GM18861 (cell line): ENCODE measurements at regions not wholly inside any gene's neighbourhood (a gene's known extent, or its start where the extent isn't known, plus 50 kb on each side); places are given as distances from the start of the nearest gene placed in this dataset.
A peak's percentile ranks its signal among the peaks of the same experiment; 100 is the strongest.
"Not testable (repeated sequence)": the region's sequence is repeated elsewhere in the genome, so short reads cannot be mapped to it uniquely, and the experiment has no call there.

Experiments
- ATAC-seq: cut with Tn5 transposase; IDR thresholded peaks from one replicate; pipeline ENCODE4 v1.9.1; 2021; ENCODE audit not compliant: unreplicated experiment

DNA sequence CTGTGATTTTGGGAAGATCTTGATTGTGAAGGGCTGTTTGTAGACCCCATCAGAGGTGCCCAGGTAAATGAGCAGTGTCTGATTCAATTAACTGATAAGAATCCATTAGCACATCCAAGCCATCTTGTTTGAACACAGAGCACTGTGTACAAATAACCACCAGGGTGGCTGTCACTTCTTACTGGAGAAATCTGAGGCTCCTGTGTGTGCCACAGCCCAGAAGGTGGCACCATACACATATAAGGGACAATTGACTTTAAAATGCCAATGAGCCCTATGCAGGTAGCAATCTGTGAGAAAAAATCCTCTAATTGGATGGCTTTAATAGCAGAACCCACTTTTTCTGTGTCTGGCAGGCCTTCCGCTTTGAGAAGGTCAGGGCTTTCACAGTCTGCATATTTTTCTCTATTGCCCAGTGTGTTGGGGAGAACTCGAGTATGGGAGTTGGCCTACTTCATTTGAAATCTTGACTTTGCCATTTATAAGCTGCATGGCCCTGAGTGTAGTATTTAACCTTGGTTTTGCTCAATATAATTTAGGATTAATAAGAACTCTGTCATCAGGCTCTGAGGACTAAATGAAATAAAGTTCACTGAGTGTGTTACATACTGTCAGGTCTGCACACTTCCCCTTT lies 517.4 kb downstream of the CCSER2 start:
- peak; percentile 67 for ATAC-seq

DNA sequence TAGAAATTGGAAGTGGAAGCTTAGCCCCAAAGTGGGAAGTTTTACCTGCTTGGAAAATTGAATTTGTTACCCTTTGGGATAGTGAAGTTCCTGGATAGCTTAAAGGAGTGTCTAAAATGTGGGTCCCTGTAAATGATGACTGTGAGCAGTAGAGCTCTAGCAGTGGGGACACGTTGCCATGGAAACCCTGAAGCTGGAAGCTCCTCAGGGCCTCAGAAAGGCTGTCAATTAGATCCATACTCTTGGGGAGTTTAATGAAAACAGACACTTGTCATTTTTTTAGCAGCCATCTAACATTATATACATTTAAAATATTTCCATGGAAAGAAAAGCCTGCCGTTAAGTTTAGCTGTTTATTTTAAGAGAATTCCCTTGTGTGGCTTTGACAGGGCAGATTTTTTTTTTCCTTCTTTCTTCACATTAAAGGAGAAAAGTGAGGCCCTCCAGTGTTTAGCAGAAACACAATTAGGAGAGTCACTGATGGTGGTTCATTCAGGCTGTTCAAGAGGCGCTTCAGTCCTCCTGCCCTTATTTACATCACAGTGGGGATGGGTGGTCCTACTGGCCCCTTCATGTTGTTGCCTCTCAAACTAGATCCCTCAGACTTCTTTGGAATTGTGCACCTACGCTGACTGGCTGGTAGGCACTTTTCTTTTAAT lies 518.4 kb downstream of the CCSER2 start:
- no peak for ATAC-seq

DNA sequence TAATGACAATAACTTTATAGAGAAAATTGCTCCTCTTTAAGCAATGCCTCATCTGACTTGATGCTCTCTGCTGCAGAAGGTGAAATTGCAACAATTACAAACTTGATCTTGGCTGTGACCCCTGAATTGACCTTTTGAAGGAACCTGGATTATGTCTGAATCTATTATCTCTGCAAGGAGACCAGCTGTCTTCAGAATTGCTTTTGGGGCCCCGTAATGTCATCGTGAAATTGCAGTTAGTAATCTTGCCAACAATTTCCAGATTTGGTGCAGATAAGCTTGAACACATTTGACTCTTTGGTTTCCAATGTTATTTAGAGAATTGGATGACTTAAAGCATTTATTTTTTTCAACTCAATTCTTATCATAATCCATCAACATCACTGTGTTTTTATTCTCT lies 520.6 kb downstream of the CCSER2 start:
- no peak for ATAC-seq

- no peak for ATAC-seq
These were observed 522.4 kb downstream of the CCSER2 start for GRCh38 chr10:84850826-84851225.

DNA sequence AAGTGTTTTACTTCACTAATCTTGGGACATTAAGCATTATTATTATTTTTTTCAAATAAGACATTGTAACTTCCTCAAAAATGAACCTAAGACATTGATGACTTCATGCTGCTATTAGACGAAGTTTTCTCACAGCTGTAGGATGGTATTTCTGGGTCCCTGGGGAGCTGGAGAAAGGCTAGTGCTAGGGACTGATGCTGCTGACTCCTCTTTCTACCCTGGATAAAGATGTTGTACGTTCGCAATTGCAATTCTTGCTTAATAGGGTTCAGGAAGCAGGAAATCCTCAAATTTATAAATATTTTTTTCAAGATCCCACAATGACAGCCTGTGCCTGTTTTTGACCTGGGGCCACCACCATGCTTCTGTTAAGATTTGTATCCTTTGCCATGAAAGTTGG lies 526.0 kb downstream of the CCSER2 start:
- ATAC-seq: no peak

DNA sequence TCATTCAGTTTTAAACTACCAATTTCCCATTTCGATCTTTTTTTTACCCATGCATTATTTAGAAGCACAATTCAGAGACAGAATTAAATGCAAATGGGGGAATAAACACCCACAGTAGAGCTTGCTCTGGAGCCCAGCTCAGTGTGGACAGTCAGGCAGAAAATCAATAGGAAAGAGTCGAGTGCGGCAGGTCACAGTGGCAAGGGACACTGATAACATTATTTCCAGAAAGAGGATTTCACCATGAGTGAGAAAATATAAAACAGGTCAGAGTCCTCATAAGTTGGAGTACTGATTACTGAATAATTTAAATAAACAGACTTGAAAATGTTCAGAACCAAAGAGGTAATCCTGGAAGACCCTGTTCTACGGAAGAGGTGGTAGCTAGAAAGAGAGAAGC lies 532.5 kb downstream of the CCSER2 start:
- ATAC-seq: no peak

GRCh38 chr10:84862551-84862950 lies 534.2 kb downstream of the CCSER2 start:
- no peak for ATAC-seq

DNA sequence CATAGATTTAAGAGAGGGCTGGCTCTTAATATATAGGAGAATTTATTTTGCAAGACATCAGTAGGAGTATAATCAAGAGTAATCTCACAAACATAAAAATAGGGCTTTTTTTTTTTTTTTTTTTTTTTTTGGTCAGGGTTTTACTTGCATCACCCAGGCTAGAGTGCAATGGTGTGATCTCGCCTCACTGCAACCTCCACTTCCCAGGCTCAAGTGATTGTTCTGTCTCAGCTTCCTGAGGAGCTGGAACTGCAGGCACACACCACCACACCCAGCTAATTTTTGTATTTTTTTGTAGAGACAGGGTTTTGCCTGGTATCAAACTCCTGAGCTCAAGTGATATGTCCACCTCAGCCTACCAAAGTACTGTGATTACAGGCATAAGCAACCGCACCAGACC lies 535.3 kb downstream of the CCSER2 start:
- no peak for ATAC-seq

DNA sequence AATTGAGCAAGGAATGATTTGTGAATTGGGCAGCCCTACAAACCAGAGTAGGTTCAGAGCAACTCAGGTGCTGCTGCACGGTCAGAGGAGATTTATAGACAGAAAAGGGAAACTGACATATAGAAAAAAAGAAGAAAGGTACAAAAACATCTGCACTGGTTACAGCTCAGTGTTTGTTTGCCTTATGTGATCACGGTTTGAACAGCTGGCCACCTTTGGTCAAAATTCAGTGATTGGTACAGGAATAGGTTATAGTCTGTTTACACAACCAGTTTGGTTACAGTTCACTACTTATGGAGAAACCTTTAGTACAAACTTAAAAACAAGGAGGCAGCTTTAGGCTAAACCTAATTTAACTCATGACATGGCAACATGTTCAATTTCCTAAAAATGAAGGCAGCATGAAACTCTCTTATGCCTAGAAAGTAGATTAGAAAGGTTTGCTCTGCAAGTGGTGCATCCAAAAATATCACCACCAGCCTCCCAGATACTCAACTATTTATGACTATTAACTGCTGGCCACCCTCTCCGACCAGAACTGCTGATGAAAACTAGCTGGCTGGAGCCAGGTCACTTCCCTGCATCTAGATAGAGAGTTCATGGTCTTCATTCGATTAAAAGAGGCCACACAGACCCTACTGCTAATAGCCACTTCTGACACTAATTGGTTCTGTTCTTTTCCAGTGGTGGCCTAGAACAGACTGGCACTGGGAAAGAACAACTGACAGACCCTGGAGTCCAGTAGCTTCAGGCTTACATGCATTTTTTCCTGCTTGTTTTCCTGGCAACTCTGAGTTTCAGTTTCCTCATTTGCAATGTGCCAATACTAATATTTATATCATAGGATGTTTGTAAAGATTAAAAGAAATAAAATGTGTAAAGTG lies 548.0 kb downstream of the CCSER2 start:
- no peak for ATAC-seq

GRCh38 chr10:84879991-84880390 lies 551.6 kb downstream of the CCSER2 start:
- no peak for ATAC-seq

DNA sequence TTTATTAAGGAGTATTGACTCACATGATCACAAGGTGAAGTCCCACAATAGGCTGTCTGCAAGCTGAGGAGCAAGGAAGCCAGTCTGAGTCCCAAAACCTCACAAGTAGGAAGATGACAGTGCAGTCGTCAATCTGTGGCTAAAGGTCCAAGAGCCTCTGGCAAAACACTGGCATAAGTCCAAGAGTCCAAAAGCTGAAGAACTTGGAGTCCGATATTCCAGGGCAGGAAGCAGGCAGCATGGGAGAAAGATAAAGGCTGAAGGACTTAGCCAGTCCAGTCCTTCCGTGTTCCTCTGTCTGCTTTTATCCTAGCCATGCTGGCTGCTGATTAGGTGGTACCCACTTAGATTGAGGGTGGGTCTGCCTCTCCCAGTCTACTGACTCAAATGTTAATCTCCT lies 553.3 kb downstream of the CCSER2 start:
- ATAC-seq: not testable (repeated sequence)

- ATAC-seq: no peak
These were observed 562.3 kb downstream of the CCSER2 start for GRCh38 chr10:84890706-84891105.

DNA sequence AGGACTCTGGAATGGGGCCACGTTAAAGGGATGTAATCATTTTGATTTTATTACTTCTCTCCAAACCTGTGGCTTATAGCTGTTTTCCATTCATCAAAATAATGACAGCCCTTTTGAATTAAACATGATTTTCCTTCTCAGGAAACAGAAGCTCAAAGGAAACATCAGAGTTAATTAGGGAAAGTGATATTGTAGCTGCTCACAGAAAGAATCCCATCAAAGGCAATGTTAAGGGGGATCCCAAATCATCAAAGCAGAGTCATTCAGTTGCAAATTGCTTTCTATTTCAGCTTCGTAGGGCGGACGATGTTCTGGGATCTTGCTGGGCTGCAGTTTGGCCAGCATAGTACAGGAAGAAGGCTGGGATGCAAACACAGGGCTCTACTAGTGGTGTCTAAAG lies 563.2 kb downstream of the CCSER2 start:
- ATAC-seq: no peak

DNA sequence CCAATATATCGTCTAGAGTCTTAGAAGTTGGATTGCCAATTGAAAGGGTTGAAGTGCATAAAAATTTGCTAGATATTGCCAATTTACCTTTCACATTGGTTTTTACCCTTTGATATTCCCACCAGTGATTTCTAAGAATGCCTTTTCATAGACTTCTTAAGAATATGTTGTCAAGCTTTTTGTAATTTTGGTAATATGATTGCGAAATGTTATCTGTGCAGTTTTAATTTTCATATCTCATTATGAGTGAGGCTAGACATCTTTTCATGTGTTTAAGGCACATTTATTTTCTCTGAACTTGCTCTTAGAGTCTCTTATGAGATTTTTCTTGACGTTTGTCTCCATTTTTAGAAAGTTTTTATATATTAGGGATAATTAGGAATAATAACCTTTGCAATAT lies 567.2 kb downstream of the CCSER2 start:
- no peak for ATAC-seq

- no peak for ATAC-seq
These were observed 568.5 kb downstream of the CCSER2 start for GRCh38 chr10:84896909-84897308.

GRCh38 chr10:84899268-84899667 lies 570.9 kb downstream of the CCSER2 start:
- no peak for ATAC-seq

DNA sequence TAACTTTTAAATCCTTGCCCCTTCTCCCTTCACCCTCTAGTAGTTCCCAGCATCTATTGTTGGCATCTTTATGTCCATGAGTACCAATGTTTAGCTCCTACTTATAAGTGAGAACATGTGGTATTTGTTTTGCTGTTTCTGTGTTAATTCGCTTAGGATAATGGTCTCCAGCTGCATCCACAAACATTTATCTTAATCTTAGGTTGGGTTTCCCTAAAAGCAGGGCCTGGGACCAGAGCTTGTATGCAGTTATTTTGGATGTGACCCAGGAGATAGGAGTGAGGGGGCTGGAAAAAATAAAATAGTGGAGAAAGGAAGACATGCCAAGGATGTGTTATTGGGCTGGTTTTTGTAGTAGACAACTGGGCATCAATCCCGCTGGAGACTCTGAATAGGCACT lies 571.8 kb downstream of the CCSER2 start:
- no peak for ATAC-seq

DNA sequence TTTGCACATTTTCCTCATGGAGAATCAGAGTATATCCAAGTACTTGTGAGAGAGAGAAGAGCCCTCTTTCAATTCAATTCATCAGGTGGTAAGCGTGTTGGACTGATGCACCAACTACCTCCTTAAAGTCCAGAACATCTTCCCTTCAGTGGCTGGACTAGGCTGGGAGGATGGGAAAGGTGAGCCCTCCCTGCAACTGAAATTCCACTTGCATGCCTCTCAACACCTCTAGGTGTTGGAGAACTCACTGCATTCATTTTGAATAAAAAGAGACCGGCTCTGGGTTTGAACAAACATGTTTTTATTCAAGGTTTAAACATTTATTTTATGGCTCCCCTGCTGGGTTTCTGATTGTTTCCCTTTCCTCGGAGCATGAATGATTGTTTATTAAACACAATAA lies 573.5 kb downstream of the CCSER2 start:
- ATAC-seq: no peak

DNA sequence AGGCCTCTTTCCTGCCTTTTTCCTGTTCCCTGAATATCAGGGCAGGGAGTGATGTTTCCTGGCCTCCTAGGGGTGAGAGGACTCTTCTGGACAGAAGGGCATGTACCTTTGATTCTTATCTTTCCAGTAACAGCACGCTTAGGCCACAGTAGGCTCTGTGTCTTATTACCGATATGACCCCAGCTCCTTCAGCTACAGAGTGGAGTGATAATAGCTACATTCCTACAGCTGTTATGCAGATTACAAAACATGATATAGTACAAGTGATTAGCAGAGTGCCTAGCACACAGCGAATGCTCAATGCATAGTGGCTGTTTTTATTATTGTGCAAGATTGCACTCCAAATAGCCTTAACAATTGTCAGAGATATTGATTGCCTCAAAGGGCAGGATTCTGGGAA lies 574.2 kb downstream of the CCSER2 start:
- no peak for ATAC-seq

DNA sequence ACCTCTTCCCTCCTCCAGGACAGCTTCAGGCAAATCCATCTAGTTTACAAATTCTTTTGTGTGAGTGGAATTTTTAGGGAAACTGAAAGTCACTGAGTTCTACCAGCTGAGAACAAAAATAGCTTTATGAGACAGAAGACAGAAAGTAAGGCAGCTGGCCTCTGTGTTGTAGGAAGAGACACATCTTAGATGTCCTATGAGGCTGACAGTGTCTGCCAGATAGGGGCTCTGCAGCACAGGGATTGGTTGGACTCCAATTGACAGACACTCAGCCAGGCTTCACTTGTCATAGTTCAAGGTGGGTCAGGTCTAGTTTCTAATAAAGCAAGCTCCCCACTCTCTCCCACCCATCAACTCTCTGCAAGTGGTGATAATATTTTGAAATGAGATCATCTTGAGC lies 574.9 kb downstream of the CCSER2 start:
- ATAC-seq: no peak

DNA sequence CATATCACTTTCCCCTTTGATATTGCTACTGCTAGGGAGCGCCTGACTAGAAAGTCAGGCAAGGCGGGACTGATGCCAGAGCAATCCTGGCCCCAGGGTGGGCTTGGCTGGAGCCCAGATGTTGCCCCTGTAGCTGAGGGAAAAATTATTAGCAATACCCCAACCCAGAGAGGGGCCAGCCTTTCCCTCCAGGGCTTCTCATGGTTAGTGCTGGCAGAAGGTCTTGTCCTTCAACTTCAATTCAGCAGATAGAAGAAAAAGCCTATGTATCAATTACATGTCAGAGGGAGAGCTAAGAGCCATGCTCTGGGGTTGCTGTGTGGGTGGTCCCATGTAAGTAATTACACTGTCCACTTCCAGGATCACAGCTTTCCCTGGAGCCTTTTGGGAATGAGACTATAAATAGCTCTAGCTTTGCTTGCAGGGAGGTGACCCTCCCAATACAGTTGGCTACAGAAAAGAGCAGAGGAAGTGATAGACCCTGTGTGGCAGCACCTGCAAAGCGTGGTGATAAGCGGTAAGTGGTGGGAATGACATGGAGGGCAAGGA lies 579.1 kb downstream of the CCSER2 start:
- no peak for ATAC-seq

DNA sequence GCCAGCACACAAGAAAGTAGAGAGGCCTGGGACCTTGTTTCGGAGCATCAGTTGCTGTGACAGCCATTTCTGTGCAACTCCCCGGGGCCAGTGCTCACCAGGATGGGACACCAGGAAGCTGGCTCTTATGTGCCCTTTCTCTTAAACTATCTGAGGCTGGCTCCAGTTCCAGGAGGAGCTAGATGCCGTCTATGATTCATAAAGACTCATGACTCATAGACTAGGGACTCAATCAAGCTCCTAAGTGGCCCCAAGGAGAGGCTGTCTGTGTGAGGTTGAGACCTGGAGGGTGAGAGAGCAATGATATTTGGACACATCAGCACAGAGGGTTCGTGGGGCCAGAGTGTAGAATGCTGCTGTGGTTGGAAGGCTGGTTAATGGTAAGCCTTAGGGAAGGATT lies 580.1 kb downstream of the CCSER2 start:
- no peak for ATAC-seq
